Embryonic facial prominence (tissue), 1 donor: ENCODE measurements at regions not wholly inside any gene's neighbourhood (a gene's known extent, or its start where the extent isn't known, plus 50 kb on each side); places are given as distances from the start of the nearest gene placed in this dataset.
"Not testable (repeated sequence)": the region's sequence is repeated elsewhere in the genome, so short reads cannot be mapped to it uniquely, and the experiment has no call there.

Source experiments
- DNase-seq: peaks from one replicate; pipeline ENCODE4 v3.0.0-alpha.2; 2016; ENCODE audit errors: extremely low spot score

DNA sequence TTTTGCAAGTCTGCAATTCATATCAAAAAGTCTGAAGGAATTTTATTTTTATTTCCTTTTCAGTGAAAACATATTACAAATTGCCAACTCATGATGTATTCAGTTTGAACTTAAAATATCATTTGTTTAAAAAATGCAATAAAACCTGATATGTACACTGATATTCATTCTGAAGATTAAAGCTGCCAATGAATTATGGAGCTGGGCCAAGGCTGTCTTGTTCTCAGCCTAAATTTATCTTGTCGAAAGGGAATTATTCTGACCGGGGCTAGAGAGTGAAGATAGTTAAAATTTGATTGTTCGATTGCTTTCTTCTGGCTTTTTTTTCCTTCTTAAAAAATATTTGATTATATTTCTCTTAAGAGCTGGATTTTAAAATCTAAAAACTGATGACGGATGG lies 54.0 kb upstream of the RBFOX1 start:
- DNase-seq: no peak

DNA sequence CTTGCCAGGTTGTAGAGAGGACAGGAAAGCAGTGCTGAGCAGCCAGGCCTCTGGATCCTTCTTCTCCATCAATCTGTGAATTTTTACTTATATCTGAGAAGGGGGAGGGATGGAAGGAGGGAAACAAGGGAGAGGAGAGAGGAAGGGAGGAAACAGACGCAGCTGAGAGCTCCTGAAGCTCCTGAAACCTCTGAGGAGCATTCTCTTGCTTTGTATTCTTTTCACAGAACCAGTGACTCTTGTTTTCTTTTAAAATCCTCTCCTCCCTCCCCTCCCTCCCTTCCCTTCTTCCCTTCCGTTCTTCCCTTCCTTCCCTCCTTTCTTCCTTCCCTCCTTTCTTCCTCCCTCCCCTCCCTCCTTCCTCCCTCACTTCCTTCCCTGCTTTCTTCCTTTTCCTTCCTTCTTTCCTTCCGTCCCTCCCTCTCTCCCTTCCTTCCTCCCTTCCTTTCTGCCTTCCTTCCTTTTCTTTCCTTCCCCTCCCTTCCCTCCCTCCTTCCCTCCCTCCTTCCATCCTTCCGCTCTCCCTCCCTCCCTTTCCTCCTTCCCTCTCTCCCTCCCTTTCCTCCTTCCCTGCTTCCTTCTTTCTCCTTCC lies 60.0 kb upstream of the RBFOX1 start:
- no peak for DNase-seq

DNA sequence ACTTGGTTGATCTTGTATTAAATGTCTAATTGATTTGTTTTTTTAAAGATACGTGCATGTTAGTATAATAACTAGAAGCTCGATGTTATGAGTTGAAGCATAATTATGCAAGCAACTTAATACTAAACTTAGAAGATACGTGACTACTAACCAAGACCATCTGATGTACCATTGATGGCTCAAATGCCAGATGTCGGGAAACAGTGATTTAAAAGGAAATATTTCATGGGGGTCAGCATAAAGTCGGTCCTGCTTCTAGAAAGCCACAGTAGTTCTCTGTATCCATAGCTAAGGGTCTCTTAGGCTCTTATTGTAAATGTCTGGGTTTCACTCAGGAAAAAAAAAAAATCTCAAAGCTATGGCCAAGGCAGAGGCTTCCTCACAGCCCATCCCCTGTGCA lies 61.2 kb upstream of the RBFOX1 start:
- no peak for DNase-seq

DNA sequence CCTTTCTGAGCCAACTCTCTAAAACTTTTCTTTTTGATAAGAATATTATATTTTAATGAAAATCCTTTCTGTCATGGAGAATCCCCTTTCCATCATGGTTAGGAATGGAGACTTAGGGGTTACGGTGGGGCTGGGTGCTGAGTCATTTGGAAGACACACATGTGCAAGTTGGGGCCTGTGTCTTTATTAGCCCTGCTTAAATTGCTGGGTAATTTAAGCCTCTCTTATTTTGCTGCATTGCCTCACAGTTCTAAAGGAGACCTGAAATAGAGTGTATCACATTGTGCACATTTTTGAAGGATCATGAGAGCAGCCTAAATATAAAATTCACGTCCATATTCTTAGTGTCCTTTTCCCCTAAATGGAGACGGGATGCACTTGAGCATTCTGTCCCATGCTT lies 61.8 kb upstream of the RBFOX1 start:
- no peak for DNase-seq

DNA sequence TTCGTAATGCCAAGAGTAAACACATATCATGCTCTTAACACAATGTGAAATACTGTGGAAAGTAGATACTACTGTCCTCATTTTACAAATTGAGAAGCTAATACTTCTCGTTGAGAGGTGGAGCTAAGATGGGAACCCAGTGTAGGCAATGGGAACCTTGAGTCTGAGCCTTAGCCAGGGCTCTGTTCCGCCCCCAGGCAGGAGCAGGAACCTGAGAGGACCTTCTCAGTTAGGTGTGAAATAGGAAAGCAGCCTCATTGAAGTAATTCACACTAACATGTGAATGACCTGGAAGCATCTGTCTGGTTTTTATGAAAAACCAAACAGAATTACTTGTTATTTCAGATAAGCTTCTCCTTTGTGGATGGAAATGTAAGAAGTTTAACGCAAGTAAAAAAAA lies 62.6 kb upstream of the RBFOX1 start:
- DNase-seq: no peak

DNA sequence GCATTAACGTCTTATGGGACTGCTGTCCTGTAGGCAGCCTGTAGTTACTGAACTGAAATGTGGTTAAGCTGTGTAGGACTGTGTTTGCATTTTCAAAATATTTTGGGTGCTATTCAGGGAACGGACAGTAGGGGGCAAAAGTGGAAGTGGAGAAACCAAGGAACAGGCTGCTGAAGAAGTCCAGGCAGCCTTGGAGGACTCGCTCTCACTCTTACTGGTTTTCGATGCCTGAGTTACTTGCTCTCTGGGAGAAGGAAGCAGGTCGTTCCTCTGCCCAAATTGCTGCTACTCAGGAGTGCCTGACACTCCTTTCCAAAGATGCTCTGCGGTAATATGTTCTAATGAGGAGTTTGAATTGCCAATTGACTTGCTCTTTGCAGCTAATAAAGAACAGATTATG lies 64.5 kb upstream of the RBFOX1 start:
- peak; percentile 11 for DNase-seq

DNA sequence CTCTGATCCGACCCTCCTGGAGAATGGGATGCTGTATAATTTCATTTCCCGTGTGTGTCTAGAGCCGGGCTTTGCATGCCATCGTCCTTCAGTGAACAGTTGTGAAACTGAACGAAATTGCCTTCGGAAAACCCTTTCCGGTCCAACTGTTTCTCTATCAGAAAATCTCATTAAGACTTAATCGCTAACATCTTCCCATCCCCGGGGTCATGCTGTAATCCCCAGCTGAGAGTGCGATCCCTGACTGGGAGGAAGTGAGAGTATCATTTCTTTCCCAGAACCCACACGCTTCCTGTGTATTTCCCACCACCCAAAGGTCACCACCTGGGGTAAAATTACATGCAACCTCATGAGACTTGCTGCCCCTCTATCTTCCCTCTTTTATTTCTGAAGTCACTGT lies 75.6 kb upstream of the RBFOX1 start:
- DNase-seq: no peak

DNA sequence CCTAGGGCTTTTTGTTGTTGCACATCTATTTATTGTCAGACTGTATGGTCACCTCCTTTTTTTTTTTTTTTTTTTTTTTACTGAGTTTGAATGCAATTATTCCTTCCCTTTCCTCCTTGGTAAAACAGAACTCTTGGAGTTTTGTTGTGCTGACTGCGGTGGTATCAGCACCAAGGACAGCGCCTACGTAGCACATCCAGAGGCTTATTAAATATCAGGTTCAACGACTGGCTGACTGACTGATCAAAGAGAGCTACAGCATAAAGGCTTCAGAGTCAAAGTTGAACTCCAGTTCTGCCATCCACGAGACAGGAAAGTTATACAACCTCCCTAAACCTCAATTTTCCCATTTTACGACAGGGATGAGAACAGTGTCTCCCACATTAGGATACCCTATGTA lies 86.1 kb upstream of the RBFOX1 start:
- no peak for DNase-seq

DNA sequence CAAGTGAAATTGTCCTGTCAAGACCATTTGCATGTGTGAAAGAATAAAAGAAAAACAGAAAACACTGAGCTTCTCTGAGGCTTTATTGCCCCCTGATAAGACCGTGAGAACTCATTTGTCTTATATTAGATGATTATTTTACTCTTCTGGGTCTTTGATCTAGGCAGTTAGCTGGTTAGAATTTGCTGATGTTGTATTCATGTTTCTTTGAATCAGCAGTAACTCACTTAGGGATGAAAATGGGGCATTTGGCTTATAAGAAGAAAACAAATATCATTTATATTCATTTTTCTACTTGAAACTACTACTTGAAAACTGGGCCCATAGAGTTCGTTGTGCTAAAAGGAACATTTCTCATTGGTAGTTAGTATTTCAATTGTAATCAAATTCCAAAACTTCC lies 93.1 kb upstream of the RBFOX1 start:
- DNase-seq: no peak

DNA sequence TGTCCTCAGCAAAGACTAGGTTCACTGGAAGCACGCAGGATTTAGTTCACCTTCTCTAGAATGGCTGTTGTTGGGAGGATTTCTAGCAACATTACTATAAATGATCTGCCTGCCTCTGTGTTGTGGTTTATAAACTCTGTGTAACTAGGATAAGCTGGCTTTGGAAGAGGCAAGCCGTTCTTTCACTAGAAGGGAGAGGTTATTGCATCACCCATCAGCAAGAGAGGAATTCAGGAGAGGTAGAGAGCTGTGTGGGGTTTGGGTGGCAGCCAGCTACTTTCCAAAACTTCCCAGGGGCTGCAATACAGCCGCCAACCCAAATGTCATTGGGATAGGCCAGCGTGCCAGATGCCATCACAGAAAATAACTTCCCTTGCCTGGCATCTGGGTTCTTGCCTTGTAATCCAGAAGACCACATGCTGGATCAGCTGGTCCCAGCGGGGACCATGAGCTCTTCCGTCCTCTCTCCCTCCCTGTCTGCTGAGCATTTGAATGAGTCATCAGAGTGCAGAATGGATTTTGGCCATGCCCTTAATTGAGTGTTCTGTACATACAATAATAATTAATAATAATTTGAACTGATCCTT lies 95.7 kb upstream of the RBFOX1 start:
- no peak for DNase-seq

DNA sequence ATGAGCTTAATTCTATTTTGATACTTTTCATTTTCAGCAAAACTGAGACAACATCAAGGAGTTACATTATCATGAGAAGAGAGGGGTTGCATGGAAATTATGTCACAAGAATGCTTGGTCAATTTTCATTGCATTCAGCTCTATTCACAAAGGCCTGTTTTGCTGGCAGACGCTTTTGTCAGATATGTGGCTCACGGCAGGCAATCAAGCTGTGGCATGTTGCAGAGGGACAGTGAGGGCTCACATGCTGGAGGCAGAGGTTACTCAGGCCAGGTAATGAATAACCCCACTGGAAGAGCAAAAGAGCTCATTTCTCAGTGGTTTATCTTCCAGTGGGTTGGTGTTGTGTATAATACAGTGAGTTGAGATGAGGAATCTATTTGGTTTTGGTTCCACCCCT lies 98.7 kb upstream of the RBFOX1 start:
- DNase-seq: no peak

DNA sequence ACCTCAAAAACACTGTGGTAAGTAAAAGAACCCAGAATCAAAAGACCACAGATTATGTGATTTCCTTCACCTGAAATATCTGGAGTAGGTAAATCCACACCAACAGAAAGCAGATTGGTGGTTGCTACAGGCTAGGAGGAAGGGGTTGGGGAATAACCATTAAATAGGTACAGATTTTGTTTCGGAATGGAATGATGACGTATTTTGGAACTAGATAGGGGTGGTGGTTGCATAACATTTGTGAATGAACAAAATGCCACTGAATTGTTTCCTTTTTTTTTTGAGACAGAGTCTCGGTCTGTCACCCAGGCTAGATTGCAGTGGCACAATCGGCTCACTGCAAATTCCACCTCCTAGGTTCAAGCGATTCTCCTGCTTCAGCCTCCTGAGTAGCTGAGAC lies 100.9 kb upstream of the RBFOX1 start:
- no peak for DNase-seq

DNA sequence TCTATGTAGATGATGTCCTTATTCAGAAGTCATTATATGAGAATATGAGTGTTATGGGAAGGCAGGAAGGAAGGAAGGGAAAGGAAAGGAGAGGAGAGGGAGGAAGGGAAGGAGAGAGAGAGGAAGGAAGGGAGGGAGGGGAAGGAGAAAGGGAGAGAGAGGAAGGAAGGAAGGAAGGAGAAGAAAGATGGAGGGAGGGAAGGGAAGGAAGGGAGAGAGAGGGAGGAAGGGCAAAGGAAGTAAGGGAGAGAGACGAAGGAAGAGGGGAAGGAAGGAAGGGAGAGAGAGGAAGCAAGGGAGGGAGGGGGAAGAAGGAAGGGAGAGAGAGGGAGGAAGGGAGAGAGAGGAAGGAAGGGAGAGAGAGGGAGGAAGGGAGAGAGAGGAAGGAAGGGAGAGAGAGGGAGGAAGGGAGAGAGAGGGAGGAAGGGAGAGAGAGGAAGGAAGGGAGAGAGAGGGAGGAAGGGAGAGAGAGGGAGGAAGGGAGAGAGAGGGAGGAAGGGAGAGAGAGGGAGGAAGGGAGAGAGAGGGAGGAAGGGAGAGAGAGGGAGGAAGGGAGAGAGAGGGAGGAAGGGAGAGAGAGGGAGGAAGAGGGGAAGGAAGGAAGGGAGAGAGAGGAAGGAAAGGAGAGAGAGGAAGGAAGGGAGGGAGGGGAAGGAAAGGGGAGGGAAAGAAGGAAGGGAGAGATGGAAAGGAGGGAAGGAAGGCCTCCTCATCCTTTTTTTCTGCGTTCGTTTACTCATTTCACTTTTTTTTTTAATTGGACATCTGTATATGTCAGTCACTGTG lies 103.0 kb upstream of the RBFOX1 start:
- DNase-seq: not testable (repeated sequence)

DNA sequence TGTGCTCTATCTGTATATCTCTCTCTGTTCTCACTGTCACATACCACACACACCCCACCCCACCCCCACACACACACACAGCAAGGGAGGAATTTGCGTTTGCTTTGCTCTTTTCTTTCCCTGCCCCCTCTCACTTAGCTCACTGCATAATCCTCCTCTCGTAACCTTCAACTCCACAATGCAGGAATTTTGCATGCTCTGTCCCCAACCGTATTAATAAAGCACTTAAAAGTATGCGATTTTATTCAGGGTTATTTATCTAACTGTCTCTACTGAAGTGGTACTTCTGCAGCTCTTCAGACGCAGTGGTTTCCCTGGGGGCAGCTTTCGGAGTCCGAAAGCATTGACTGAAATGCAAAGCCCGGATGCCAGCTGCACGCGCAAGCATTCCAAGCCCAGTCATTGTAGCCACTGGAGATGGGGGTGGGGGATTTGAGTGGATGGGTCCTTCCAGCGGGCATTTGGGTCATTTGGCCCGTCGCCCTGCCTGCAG lies 105.4 kb upstream of the RBFOX1 start:
- DNase-seq: no peak

DNA sequence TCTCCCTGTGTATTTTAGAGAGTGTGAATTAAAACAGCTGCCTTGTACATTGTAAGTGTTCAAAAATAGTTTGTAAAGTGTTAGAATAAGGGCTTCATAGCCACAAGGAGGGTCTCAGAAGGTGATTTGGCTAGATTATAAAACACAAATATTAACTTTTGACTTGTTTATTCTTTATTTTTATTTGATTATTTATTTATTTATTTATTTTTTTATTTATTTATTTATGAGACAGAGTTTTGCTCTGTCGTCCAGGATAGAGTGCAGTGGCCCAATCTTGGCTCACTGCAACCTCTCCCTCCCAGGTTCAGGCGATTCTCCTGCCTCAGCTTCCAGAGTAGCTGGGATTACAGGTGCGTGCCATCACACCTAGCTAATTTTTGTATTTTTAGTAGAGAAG lies 111.5 kb upstream of the RBFOX1 start:
- DNase-seq: no peak

DNA sequence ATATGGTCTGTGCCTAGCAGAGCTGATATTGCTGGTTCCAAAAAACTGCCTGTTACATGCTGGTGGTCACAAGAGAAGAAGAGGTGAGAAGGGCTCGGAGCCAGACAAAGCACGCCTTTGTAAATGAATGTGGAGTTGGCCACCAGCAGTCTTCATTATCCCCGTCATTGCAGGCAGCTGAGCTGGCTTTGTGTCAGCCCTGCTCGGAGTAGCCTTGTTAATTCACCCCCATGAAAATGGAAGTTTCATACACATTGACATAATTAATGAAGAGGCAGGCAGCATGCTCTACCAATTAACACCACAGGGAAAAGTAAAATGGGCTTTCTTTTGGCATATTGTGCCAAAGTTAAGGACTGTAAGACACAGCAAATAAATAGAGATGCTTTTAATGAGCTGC lies 113.7 kb upstream of the RBFOX1 start:
- DNase-seq: no peak

DNA sequence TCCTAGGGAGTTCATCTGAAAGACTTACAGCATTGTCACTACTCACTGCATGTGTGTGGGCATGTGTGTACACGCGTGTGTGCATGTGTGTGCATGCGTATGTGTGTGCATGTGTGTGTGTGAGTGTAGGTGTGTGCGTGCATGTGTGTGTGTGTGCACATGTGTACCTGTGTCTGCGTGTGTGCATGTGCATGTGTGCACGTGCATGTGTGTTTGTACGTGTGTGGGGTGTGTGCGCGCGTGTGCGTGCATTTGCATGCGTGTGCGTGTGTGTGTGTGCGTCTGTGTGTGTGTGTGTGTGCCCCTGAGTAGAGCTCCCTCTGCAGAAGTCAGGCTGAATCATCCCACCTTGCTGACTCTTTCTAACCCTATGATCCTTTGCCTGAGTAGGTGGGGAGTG lies 114.8 kb upstream of the RBFOX1 start:
- no peak for DNase-seq

DNA sequence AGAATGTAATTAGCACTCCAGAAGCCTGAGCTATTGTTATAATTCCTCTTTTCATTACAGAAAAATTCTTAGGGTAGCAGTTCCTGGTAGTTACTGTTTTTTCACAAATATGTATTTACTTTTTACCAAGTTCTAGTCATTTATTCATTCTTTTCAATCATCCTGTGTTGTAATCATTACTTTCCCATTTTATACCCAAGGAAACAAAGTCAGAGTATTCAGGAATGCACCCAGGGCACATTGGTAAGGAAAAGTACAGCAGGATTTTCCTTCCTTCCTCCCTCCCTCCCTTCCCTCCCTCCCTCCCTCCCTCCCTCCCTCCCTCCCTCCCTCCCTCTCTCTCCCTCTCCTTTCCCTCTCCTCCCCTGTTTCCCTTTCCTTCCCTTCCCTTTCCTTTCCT lies 115.9 kb upstream of the RBFOX1 start:
- DNase-seq: no peak

DNA sequence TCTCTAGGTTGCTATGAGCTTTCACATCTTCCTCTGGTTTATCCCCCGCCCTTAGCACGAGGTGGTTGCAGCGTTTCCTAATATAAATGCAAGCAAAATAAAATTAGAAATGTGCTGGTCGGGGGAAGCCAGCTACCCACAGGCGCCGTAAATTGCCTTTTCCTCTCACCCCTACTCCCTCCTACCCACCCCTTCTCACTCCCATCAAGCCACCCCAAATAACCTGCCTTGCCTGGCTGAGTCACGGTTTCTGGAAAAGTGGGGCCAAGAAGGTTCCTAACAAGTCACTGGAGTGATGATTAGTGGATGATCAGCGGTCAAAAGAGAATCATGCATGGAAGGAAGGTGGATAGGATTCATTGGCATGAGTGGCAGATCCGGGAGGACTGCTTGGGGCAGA lies 120.9 kb upstream of the RBFOX1 start:
- DNase-seq: no peak

DNA sequence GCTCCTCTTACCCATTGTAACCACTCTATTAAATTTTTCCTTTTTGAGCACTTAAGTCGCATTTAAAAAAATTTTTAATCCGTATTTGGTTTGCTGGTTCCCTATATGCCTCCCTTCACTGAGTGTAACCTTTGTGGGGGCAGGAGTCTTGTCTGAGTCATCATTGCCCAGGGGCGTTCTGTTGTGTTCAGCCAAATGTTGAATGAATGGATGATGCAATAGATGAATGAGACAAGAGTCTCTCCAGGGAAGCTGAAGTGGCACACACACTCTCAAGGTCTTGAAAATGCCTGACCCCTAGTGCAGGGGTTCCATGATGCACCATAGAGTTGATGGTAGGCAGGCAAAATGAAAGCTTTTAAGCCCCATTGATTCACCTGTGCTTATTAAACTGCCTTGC lies 123.0 kb upstream of the RBFOX1 start:
- no peak for DNase-seq

DNA sequence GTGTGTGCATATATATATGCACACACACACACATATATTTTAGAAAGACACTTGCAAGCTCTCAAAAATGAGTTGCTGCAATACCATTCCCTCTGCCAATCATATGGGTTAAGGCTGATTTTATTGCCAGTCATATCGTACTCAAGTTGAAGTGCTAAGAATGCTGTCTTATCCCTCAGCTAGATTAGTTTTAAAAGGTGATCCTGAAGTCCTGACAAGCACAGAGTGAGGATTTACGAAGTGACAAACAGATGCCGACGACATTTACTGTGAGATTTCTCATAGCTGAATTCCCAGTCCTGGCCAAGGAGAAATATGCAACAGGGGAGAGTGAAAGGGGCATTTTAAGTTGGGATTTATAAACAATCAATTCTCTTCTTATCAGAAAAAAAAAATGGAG lies 126.2 kb upstream of the RBFOX1 start:
- no peak for DNase-seq

DNA sequence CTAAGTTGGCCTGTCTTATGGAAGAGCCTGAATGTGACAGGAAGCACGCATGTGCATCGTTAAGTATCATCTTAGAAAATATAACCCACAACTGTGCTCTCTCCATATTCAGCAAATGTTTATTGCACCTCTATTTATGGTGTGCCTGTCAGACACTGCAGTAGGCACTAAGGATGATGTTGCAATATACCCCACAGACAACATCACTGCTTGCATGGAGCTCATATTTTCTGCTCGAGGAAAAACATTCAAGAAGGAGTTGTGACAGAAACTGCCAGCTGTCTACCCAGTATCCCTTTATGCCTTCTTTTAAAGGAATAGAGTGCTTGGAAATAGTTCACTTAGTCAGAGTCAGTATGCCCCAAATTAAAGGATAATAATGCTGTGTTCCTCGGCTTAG lies 132.3 kb upstream of the RBFOX1 start:
- no peak for DNase-seq

DNA sequence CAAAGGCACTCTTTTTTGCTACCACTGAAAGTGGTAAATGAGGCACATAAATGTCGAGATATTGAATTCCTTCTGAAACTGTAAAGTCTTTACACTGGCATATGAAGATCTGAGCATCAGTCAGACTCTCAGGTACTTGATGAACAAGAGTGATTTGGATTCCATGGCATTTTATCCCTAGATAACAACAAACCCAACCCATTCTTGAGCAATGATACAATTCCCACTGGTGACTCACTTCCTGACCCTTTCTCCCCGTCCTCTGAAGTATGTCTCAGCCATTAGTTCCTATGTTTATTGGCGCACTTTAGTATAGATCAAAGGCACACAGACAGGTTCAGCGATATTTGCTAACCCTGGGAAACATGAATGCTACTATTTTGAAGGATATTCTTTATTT lies 147.0 kb upstream of the RBFOX1 start:
- DNase-seq: no peak
